ENCODE measurements at regions not wholly inside any gene's neighbourhood (a gene's known extent, or its start where the extent isn't known, plus 50 kb on each side); places are given as distances from the start of the nearest gene placed in this dataset.

- TF ChIP-seq POLR2A (IDR thresholded peaks at IDR 0.05; ENCODE audit: low read depth, low read length) (no peak), TAF1 (IDR thresholded peaks at IDR 0.05; ENCODE audit: borderline replicate concordance, low read depth, low read length) (no peak), POLR2AphosphoS5 (IDR thresholded peaks at IDR 0.05; ENCODE audit: low read depth, low read length) (no peak)
Observed at GRCh38 chr2:71878626-71879508, 268.8 kb downstream of the CYP26B1 start.
